ENCODE measurements at regions not wholly inside any gene's neighbourhood (a gene's known extent, or its start where the extent isn't known, plus 50 kb on each side); places are given as distances from the start of the nearest gene placed in this dataset.
"Not testable (repeated sequence)": the region's sequence is repeated elsewhere in the genome, so short reads cannot be mapped to it uniquely, and the experiment has no call there.

DNA sequence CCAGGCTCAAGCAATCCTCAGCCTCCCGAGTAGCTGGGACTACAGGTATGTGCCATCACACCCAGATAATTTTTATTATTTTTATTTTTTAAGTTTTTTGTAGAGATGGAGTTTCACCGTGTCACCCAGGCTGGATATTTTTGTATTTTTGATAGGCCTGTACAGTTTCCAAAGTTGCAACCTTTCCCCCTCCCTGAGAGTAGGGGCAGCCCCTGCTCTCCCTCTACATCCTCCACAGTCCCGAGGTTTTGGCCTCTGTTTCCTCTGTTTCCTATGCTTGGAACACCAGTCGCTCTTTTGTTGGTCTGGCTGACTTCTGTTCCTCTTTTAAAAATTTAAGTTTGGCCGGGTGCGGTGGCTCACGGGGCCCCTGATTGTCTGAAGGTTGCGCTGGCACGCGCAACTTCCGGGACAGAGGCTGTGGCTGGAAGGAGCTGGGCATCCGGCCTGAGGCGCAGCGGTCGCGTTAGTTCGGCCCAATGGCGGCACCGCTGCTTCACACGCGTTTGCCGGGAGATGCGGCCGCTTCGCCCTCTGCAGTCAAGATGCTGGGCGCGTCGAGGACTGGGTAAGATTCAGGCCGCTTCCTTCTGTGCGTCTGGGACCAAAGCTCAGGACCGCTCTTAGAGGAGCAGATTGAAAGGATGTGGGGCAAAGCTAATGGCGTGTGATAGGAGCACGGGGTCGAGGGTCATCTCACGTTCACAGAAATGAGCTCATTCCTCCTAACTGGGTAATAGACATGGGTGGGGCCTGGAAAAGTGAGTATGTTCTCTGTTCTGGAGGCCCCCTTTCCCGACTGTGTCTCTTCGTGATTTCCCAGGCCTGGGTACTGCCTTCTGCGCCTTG, 89.9 kb downstream of the LAT start:
- not testable (repeated sequence) for FAIRE-seq; DNase-seq (ENCODE audit: insufficient read length)
- TF ChIP-seq POLR2A (IDR thresholded peaks at IDR 0.05; ENCODE audit: low read depth, low read length) (0 out of 2 replicates have a peak, but pooled peaks have one; percentile 53), POLR2AphosphoS5 (IDR thresholded peaks at IDR 0.05; ENCODE audit: low read depth, low read length) (0 out of 2 replicates have a peak, but pooled peaks have one; percentile 35), TAF1 (IDR thresholded peaks at IDR 0.05; ENCODE audit: borderline replicate concordance, low read depth, low read length) (0 out of 2 replicates have a peak, but pooled peaks have one; percentile 29)

DNA sequence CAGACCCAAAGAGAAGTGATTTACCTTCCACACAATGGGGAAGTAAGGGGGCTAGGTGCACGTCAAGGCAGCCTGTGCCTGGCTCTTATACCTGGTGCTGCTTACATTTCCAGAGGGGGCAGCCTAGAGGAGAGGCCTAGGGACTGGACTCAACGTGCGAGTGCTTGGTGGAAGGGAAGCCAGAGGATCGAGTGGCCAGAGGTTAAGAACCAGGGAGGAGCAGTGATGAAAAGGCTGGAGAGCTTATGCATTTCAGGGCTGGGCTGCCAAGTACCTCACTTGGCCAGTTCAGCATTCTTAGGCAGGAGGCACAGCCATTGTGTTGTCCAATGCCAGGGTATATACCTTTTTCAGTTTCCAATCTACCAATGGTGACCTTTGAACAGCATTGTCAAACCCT, 77.4 kb downstream of the LAT start:
- FAIRE-seq; DNase-seq (ENCODE audit: insufficient read length): not testable (repeated sequence)

DNA sequence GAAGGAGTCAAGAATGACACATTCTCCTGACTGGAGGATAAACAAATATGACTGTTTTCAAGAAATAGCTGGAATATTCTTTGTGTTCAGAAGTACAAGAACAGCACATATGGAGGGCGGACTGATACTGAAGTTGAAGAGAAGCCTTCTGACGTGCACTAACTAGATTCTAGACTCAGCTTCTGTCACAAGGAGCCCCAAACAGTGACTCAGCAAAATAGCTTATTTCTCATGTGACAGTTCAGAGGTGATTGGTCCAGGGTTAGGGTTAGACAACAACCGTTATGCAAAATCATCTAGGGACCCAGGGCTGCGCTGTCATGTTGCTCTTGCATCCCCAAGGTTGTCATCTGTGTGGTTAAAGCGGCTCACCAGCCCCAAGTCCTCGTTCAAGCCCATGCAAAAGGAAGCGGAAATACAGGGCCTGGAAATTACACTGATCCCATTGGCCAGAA, 76.6 kb downstream of the LAT start:
- DNase-seq (ENCODE audit: insufficient read length); FAIRE-seq: not testable (repeated sequence)

DNA sequence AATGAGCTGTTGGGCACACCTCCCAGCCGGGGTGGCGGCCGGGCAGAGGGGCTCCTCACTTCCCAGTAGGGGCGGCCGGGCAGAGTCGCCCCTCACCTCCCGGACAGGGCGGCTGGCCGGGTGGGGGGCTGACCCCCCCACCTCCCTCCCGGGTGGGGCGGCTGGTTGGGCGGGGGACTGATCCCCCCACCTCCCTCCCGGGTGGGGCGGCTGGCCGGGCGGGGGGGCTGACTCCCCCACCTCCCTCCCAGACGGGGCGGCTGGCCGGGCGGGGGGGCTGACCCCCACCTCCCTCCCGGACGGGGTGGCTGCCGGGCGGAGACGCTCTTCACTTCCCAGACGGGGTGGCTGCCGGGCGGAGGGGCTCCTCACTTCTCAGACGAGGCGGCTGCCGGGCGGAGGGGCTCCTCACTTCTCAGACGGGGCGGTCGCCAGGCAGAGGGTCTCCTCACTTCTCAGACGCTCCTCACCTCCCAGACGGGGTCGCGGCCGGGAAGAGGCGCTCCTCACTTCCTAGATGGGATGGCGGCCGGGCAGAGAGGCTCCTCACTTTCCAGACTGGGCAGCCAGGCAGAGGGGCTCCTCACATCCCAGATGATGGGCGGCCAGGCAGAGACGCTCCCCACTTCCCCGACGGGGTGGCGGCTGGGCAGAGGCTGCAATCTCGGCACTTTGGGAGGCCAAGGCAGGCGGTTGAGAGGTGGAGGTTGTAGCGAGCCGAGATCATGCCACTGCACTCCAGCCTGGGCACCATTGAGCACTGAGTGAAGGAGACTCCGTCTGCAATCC, 75.4 kb downstream of the LAT start:
- not testable (repeated sequence) for DNase-seq (ENCODE audit: insufficient read length); FAIRE-seq

DNA sequence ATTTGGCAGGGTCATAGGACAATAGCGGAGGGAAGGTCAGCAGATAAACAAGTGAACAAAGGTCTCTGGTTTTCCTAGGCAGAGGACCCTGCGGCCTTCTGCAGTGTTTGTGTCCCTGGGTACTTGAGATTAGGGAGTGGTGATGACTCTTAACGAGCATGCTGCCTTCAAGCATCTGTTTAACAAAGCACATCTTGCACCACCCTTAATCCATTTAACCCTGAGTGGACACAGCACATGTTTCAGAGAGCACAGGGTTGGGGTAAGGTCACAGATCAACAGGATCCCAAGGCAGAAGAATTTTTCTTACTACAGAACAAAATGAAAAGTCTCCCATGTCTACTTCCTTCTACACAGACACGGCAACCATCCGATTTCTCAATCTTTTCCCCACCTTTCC, 74.7 kb downstream of the LAT start:
- not testable (repeated sequence) for DNase-seq (ENCODE audit: insufficient read length); FAIRE-seq

All from GM12892 (cell line).